Left ventricle myocardium inferior (tissue), 1 donor: ENCODE measurements at regions not wholly inside any gene's neighbourhood (a gene's known extent, or its start where the extent isn't known, plus 50 kb on each side); places are given as distances from the start of the nearest gene placed in this dataset.

Experiments
- DNase-seq: peaks from one replicate; pipeline ENCODE4 v3.0.0-alpha.2; 2020
- H3K27ac ChIP-seq: fragments of 200-600 bp; replicated peaks from 2 replicates; pipeline ENCODE4 v1.8.0; 2021
- H3K27me3 ChIP-seq: fragments of 200-600 bp; 2 replicates; pipeline ENCODE4 v1.8.0; 2021; ENCODE audit warnings: low read depth
- H3K36me3 ChIP-seq: fragments of 200-600 bp; 2 replicates; pipeline ENCODE4 v1.8.0; 2021
- H3K4me1 ChIP-seq: fragments of 200-600 bp; 2 replicates; pipeline ENCODE4 v1.8.0; 2021
- H3K4me3 ChIP-seq: fragments of 200-600 bp; 2 replicates; pipeline ENCODE4 v1.8.0; 2021; ENCODE audit warnings: mild to moderate bottlenecking, moderate library complexity
- H3K9me3 ChIP-seq: fragments of 200-600 bp; replicated peaks from 2 replicates; pipeline ENCODE4 v1.8.0; 2021
- intact Hi-C: fragments of 100-400 bp; cut with micrococcal nuclease; formaldehyde crosslinking; loops from one replicate; pipeline ENCODE4 v1.11.0; 2022
- TF ChIP-seq, protein P1 (sequence below): fragments of 200-600 bp; IDR thresholded peaks from 2 replicates; pipeline ENCODE4 v1.8.0; 2021; ENCODE audit warnings: antibody characterized with exemption, mild to moderate bottlenecking, borderline replicate concordance
- donor health status: DM: no; HTN: yes; CAD: no; lungs with severe emphysema.

DNA sequence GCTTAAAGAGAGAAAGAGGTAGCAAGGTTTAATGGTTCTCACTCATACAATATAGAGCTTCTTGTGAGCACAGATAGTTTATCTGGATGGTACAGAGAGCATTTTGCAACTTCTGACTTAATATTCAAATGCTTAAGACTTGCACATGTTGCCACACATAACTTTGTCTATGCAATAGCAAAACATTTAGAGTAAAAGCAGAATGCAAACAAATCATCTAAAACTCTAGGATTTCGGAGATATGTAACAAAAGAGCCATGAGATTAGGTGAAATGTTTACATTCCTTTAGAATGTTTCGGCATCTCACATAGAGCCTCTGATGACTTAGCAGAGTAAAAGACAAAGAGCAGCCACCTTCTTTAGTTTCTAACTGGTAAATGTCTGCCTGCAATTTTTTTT, 717.1 kb upstream of the LRRN3 start:
- Histone ChIP-seq H3K36me3 (no peaks in the 10 kb centered on the region), H3K4me3 (no peak overlapping the region), H3K9me3 (no peaks in the 10 kb centered on the region), H3K27ac (no peak overlapping the region), H3K4me1 (no peaks in the 10 kb centered on the region), H3K27me3 (no peaks in the 10 kb centered on the region)
- DNase-seq: no peak
- TF ChIP-seq, protein P1, sequence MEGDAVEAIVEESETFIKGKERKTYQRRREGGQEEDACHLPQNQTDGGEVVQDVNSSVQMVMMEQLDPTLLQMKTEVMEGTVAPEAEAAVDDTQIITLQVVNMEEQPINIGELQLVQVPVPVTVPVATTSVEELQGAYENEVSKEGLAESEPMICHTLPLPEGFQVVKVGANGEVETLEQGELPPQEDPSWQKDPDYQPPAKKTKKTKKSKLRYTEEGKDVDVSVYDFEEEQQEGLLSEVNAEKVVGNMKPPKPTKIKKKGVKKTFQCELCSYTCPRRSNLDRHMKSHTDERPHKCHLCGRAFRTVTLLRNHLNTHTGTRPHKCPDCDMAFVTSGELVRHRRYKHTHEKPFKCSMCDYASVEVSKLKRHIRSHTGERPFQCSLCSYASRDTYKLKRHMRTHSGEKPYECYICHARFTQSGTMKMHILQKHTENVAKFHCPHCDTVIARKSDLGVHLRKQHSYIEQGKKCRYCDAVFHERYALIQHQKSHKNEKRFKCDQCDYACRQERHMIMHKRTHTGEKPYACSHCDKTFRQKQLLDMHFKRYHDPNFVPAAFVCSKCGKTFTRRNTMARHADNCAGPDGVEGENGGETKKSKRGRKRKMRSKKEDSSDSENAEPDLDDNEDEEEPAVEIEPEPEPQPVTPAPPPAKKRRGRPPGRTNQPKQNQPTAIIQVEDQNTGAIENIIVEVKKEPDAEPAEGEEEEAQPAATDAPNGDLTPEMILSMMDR: no peak
- intact Hi-C loops: no loop called here

DNA sequence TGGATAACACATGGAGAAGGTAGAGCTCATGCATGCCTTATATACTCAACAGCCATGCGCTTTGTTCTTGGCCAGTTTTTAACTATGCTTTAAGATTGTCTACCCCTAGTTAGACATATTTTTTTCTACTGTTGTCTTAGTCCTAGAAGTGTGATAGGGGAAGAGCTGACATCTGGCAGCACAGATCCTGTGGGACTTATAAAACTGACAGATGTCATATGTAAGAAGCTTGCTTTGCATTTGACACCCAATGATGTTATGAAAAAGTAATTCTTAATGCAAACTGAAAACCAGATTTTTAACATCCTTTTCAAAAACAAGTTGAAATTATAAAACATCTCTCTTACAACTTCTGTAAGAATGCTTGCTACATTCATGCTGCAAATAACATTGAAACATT, 715.9 kb upstream of the LRRN3 start:
- Histone ChIP-seq H3K36me3 (no peaks in the 10 kb centered on the region), H3K27ac (no peak overlapping the region), H3K9me3 (no peaks in the 10 kb centered on the region), H3K4me3 (no peak overlapping the region), H3K4me1 (no peaks in the 10 kb centered on the region), H3K27me3 (no peaks in the 10 kb centered on the region)
- DNase-seq: no peak
- TF ChIP-seq, protein P1: no peak
- intact Hi-C loops: no loop called here

DNA sequence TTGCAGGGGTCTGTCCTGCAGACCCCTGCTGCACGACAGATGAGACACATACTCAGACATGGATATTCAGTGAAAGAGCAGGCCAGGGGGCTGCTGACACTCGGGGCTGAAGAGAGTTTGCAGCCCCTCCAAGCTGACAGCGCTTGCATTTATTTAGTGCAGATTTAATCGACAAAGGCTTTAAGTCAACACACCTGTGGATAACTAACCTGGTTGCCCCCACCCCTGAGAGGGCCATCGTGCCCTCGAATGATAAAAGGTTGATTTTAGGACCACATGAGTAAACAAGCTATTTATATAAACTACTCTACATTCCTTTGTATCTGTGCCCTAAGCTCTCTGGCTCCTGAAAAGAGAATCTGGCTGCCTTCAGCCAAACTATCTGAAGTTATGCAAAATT, 708.2 kb upstream of the LRRN3 start:
- Histone ChIP-seq H3K9me3 (no peaks in the 10 kb centered on the region), H3K36me3 (no peaks in the 10 kb centered on the region), H3K27ac (no peak overlapping the region), H3K4me1 (no peaks in the 10 kb centered on the region), H3K4me3 (no peak overlapping the region), H3K27me3 (no peaks in the 10 kb centered on the region)
- TF ChIP-seq, protein P1: no peak
- no peak for DNase-seq
- intact Hi-C loops: no loop called here

- no peaks in the 10 kb centered on the region for H3K4me1 ChIP-seq
- H3K9me3 ChIP-seq: no peaks in the 10 kb centered on the region
- H3K4me3 ChIP-seq: no peak overlapping the region
- TF ChIP-seq, protein P1: no peak
- no peak overlapping the region for H3K27ac ChIP-seq
- H3K36me3 ChIP-seq: no peaks in the 10 kb centered on the region
- DNase-seq: no peak
- intact Hi-C loops: no loop called here
- H3K27me3 ChIP-seq: no peaks in the 10 kb centered on the region
These were observed 704.9 kb upstream of the LRRN3 start for GRCh38 chr7:110386006-110386405.

DNA sequence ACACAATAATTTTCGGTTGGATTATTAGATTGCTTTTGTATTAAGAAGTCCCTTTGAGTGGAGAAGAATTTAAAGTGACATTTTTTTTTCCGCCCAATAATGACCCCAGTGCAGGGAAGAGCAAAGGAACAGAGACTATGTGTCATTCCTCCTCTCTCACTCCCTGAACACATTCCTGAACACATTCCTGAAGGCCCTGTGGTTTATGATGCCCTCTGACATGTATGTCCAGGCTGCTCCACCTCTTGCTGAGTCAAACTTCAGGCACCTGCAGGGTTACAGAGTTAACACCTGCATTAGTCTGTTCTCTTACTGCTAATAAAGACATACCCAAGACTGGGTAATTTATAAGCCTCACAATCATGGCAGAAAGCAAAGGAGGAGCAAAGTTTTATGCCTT, 704.0 kb upstream of the LRRN3 start:
- H3K27me3 ChIP-seq: no peaks in the 10 kb centered on the region
- TF ChIP-seq, protein P1: no peak
- H3K4me3 ChIP-seq: no peak overlapping the region
- H3K4me1 ChIP-seq: no peaks in the 10 kb centered on the region
- DNase-seq: no peak
- intact Hi-C loops: no loop called here
- no peaks in the 10 kb centered on the region for H3K36me3 ChIP-seq
- no peak overlapping the region for H3K27ac ChIP-seq
- no peaks in the 10 kb centered on the region for H3K9me3 ChIP-seq

DNA sequence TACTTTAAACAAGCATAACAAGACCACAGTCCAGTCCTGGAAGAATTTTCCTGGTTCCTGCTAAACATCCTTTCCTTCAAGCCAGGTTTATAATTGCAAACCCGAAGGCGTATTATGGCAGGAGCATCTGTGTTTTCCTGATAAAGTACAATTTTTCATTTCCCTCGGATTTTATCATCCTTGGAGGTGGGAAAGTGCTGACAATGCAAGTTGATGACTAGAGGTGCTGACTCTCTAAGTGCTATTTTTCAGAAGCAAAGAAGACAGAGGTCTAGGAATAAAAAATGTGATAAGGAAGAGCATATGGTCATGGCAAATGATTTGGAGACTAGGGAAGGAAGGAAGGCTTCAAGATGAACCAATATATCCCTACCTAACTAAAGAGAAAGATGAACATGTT, 703.2 kb upstream of the LRRN3 start:
- no peak overlapping the region for H3K27ac ChIP-seq
- no peak overlapping the region for H3K4me3 ChIP-seq
- no peak for DNase-seq
- TF ChIP-seq, protein P1: no peak
- intact Hi-C loops: no loop called here
- no peaks in the 10 kb centered on the region for H3K4me1 ChIP-seq
- H3K27me3 ChIP-seq: no peaks in the 10 kb centered on the region
- no peaks in the 10 kb centered on the region for H3K9me3 ChIP-seq
- no peaks in the 10 kb centered on the region for H3K36me3 ChIP-seq
